WTC11 (cell line): ENCODE measurements at regions not wholly inside any gene's neighbourhood (a gene's known extent, or its start where the extent isn't known, plus 50 kb on each side); places are given as distances from the start of the nearest gene placed in this dataset.

Experiments
- ATAC-seq: fragments of 200-7000 bp; cut with Tn5 transposase; 2 replicates; pipeline ENCODE4 v1.10.0; 2021; ENCODE audit warnings: mild to moderate bottlenecking, moderate library complexity
- CTCF ChIA-PET: fragments of 300-600 bp; sonication (Branson Sonifier 250); formaldehyde crosslinking; loops from one replicate; lab custom pipeline; 2021; ENCODE audit warnings: antibody characterized with exemption; lab: Charles Lee
- POLR2A ChIA-PET: fragments of 350-600 bp; sonication (Branson Sonifier 250); formaldehyde crosslinking; loops from one replicate; lab custom pipeline; 2021; ENCODE audit warnings: antibody characterized with exemption; lab: Charles Lee
- DNase-seq: peaks from one replicate; pipeline ENCODE4 v3.0.0; 2021; ENCODE audit warnings: low spot score
- H3K27ac Mint-ChIP-seq: 2 replicates; pipeline ENCODE4 v1.8.0; 2021; ENCODE audit warnings: mixed read lengths
- H3K27me3 Mint-ChIP-seq: 2 replicates; pipeline ENCODE4 v1.8.0; 2021; ENCODE audit warnings: low read depth, mild to moderate bottlenecking, moderate library complexity, mixed read lengths
- H3K36me3 Mint-ChIP-seq: 2 replicates; pipeline ENCODE4 v1.8.0; 2021; ENCODE audit warnings: mixed read lengths
- H3K4me1 Mint-ChIP-seq: 2 replicates; pipeline ENCODE4 v1.8.0; 2022; ENCODE audit warnings: mixed read lengths
- H3K4me3 Mint-ChIP-seq: 2 replicates; pipeline ENCODE4 v1.8.0; 2021; ENCODE audit warnings: mild to moderate bottlenecking, moderate library complexity, mixed read lengths
- H3K9me3 Mint-ChIP-seq: 2 replicates; pipeline ENCODE4 v1.8.0; 2021; ENCODE audit warnings: mixed read lengths
- ATF1 ChIP-seq: sonication (generic); formaldehyde crosslinking; IDR thresholded peaks from 2 replicates; pipeline ENCODE4 v1.8.1; 2023; ENCODE audit warnings: mild to moderate bottlenecking, moderate library complexity, missing genetic modification reagents
- ATF2 ChIP-seq: sonication (generic); formaldehyde crosslinking; IDR thresholded peaks from 2 replicates; pipeline ENCODE4 v1.8.1; 2022; ENCODE audit warnings: low read depth, missing genetic modification reagents, borderline replicate concordance
- ATF6 ChIP-seq: sonication (generic); formaldehyde crosslinking; IDR thresholded peaks from 2 replicates; pipeline ENCODE4 v1.8.1; 2023; ENCODE audit warnings: mild to moderate bottlenecking, missing genetic modification reagents
- CBFB ChIP-seq: sonication (generic); formaldehyde crosslinking; IDR thresholded peaks from 2 replicates; pipeline ENCODE4 v1.8.1; 2022; ENCODE audit warnings: mild to moderate bottlenecking, low read depth, missing genetic modification reagents
- E2F5 ChIP-seq: sonication (generic); formaldehyde crosslinking; IDR thresholded peaks from 2 replicates; pipeline ENCODE4 v1.8.1; 2022; ENCODE audit warnings: mild to moderate bottlenecking, moderate library complexity, missing genetic modification reagents
- FOXJ3 ChIP-seq: sonication (generic); formaldehyde crosslinking; IDR thresholded peaks from 2 replicates; pipeline ENCODE4 v1.9.0; 2021; ENCODE audit warnings: missing genetic modification reagents, mild to moderate bottlenecking, borderline replicate concordance
- GRHL2 ChIP-seq: fragments of 250-450 bp; sonication (Bioruptor Pico); IDR thresholded peaks from 2 replicates; pipeline ENCODE4 v1.8.0; 2022; ENCODE audit warnings: mild to moderate bottlenecking, moderate library complexity; ENCODE audit not compliant: insufficient replicate concordance, severe bottlenecking
- HMGA2 ChIP-seq: fragments of 250-450 bp; sonication (Bioruptor Pico); IDR thresholded peaks from 2 replicates; pipeline ENCODE4 v1.4.0; 2021; ENCODE audit warnings: mild to moderate bottlenecking, moderate library complexity
- HMGXB4 ChIP-seq: sonication (generic); formaldehyde crosslinking; IDR thresholded peaks from 2 replicates; pipeline ENCODE4 v1.8.1; 2023; ENCODE audit warnings: mild to moderate bottlenecking, moderate library complexity, missing genetic modification reagents
- JUN ChIP-seq: sonication (generic); formaldehyde crosslinking; IDR thresholded peaks from 2 replicates; pipeline ENCODE4 v1.8.0; 2023; ENCODE audit warnings: mild to moderate bottlenecking, missing genetic modification reagents
- MAX ChIP-seq: sonication (generic); formaldehyde crosslinking; IDR thresholded peaks from 2 replicates; pipeline ENCODE4 v1.8.0; 2022; ENCODE audit warnings: mild to moderate bottlenecking, missing genetic modification reagents
- PRDM15 ChIP-seq: sonication (generic); formaldehyde crosslinking; IDR thresholded peaks from 2 replicates; pipeline ENCODE4 v1.8.0; 2022; ENCODE audit warnings: missing genetic modification reagents
- SOX15 ChIP-seq: fragments of 250-450 bp; sonication (Bioruptor Pico); IDR thresholded peaks from 2 replicates; pipeline ENCODE4 v1.9.0; 2021; ENCODE audit warnings: mild to moderate bottlenecking
- TP53 ChIP-seq: sonication (generic); formaldehyde crosslinking; IDR thresholded peaks from 2 replicates; pipeline ENCODE4 v1.8.1; 2023; ENCODE audit warnings: mild to moderate bottlenecking, missing genetic modification reagents
- ZNF219 ChIP-seq: sonication (generic); formaldehyde crosslinking; IDR thresholded peaks from 2 replicates; pipeline ENCODE4 v1.8.0; 2023; ENCODE audit warnings: missing genetic modification reagents, mild to moderate bottlenecking, borderline replicate concordance
- ZNF317 ChIP-seq: sonication (generic); formaldehyde crosslinking; IDR thresholded peaks from 2 replicates; pipeline ENCODE4 v1.8.1; 2023; ENCODE audit warnings: low read depth, mild to moderate bottlenecking, moderate library complexity, missing genetic modification reagents, borderline replicate concordance
- ZNF532 ChIP-seq: fragments of 250-450 bp; sonication (Bioruptor Pico); IDR thresholded peaks from 2 replicates; pipeline ENCODE4 v1.9.0; 2021; ENCODE audit warnings: mild to moderate bottlenecking, borderline replicate concordance

GRCh38 chr17:69690531-69690930, 276.0 kb downstream of the MAP2K6 start (continued):
- TF ChIP-seq HMGXB4 (CRISPR knock-in tag) (no peak), TP53 (CRISPR knock-in tag) (no peak), MAX (CRISPR knock-in tag) (no peak), CBFB (CRISPR knock-in tag) (no peak), ATF1 (CRISPR knock-in tag) (no peak)
- TF ChIP-seq, all 79 proteins: peak for 0

- peaks cover 4% of the 10 kb centered on the region; the same call in 1 of the 2 replicates for H3K4me1 Mint-ChIP-seq
- CTCF ChIA-PET = no interaction called here
- H3K36me3 Mint-ChIP-seq = peaks cover 7% of the 10 kb centered on the region
- POLR2A ChIA-PET = no interaction called here
- H3K4me3 Mint-ChIP-seq = no peak overlapping the region
- no peak for DNase-seq
- ATAC-seq = no peak
- peaks cover 16% of the 10 kb centered on the region for H3K9me3 Mint-ChIP-seq
- no peak overlapping the region for H3K27ac Mint-ChIP-seq
- H3K27me3 Mint-ChIP-seq = no peaks in the 10 kb centered on the region
- TF ChIP-seq FOXJ3 (no peak), E2F5 (CRISPR knock-in tag) (no peak), ZNF219 (CRISPR knock-in tag) (no peak), HMGA2 (CRISPR knock-in tag) (no peak), ZNF532 (CRISPR knock-in tag) (no peak), PRDM15 (CRISPR knock-in tag) (no peak), ZNF317 (CRISPR knock-in tag) (no peak), GRHL2 (CRISPR knock-in tag) (no peak), ATF6 (no peak), ATF2 (CRISPR knock-in tag) (no peak), SOX15 (no peak), HMGXB4 (CRISPR knock-in tag) (no peak), JUN (no peak)
Observed at GRCh38 chr17:69692171-69692570, 277.7 kb downstream of the MAP2K6 start.
